Upper lobe of left lung (tissue), 6 donors: ENCODE measurements at regions not wholly inside any gene's neighbourhood (a gene's known extent, or its start where the extent isn't known, plus 50 kb on each side); places are given as distances from the start of the nearest gene placed in this dataset.

Experiments
- ATAC-seq, 2 donors: fragments of 200-7000 bp; cut with Tn5 transposase; one replicate each; pipeline ENCODE4 v1.9.1; 2022; ENCODE audit warnings: mild to moderate bottlenecking in 2 of 2, moderate library complexity in 2 of 2; ENCODE audit not compliant: low FRiP score in 2 of 2
- DNase-seq, 2 donors: peaks; one replicate each; pipeline ENCODE4 v3.0.0-alpha.2; 2019 to 2020
- H3K27ac ChIP-seq, 4 donors: fragments of 200-600 bp; sonication (generic); one replicate each; pipeline ENCODE4 v1.5.1; 2016 to 2019
- H3K27me3 ChIP-seq, 4 donors: fragments of 200-600 bp; sonication (generic); one replicate each; pipeline ENCODE4 v1.5.1; 2017 to 2019
- H3K36me3 ChIP-seq, 4 donors: fragments of 200-600 bp; sonication (generic); one replicate each; pipeline ENCODE4 v1.5.1; 2016 to 2019
- H3K4me1 ChIP-seq, 4 donors: fragments of 200-600 bp; sonication (generic); one replicate each; pipeline ENCODE4 v1.5.1; 2018 to 2019
- H3K4me3 ChIP-seq, 4 donors: fragments of 200-600 bp; sonication (generic); one replicate each; pipeline ENCODE4 v1.5.1; 2017 to 2019; ENCODE audit warnings: mild to moderate bottlenecking in 2 of 4, moderate library complexity in 1 of 4
- H3K9me3 ChIP-seq, 4 donors: fragments of 200-600 bp; sonication (generic); one replicate each; pipeline ENCODE4 v1.5.1; 2018 to 2019
- EP300 ChIP-seq, 4 donors: sonication (generic); formaldehyde crosslinking; IDR thresholded peaks; one replicate each; pipeline ENCODE4 v1.5.1; 2017; ENCODE audit warnings: antibody characterized with exemption in 4 of 4, control low read depth in 2 of 4
- POLR2A ChIP-seq, 4 donors: fragments of 450-650 bp; IDR thresholded peaks; one replicate each; pipeline ENCODE4 v1.5.1; 2016 to 2017; ENCODE audit warnings: antibody characterized with exemption in 4 of 4, mild to moderate bottlenecking in 2 of 4
- POLR2AphosphoS5 ChIP-seq, 2 donors: sonication (generic); formaldehyde crosslinking; IDR thresholded peaks; one replicate each; pipeline ENCODE4 v1.5.1; 2017; ENCODE audit warnings: antibody characterized with exemption in 2 of 2
- WGBS, 2 donors: methylation state at CpG; one replicate each; pipeline ENCODE4 v1.1.5; 2017 to 2018; 5-methylcytosine and 5-hydroxymethylcytosine counted together
- TF ChIP-seq, protein P1 (sequence below), 6 experiments: fragments of 450-650 bp in 4 of 6; fragments of 200-600 bp in 2 of 6; sonication (generic) in 2 of 6; IDR thresholded peaks; one replicate each; pipeline ENCODE4 v1.5.1; 2016 to 2019; ENCODE audit warnings: antibody characterized with exemption in 6 of 6
- donor health status: DM: no; HTN: no; CAD: no; lungs with moderate emphysema.
- donor health status: DM: no; HTN: yes; CAD: no; lungs with severe emphysema.

GRCh38 chr13:78998630-78999315 lies 339.8 kb upstream of the OBI1 start:
- TF ChIP-seq EP300 (IDR thresholded peaks at IDR 0.05), result no peak
- TF ChIP-seq POLR2AphosphoS5 (IDR thresholded peaks at IDR 0.05), result no peak
- no peak for TF ChIP-seq POLR2A (IDR thresholded peaks at IDR 0.05)
- TF ChIP-seq, protein P1, sequence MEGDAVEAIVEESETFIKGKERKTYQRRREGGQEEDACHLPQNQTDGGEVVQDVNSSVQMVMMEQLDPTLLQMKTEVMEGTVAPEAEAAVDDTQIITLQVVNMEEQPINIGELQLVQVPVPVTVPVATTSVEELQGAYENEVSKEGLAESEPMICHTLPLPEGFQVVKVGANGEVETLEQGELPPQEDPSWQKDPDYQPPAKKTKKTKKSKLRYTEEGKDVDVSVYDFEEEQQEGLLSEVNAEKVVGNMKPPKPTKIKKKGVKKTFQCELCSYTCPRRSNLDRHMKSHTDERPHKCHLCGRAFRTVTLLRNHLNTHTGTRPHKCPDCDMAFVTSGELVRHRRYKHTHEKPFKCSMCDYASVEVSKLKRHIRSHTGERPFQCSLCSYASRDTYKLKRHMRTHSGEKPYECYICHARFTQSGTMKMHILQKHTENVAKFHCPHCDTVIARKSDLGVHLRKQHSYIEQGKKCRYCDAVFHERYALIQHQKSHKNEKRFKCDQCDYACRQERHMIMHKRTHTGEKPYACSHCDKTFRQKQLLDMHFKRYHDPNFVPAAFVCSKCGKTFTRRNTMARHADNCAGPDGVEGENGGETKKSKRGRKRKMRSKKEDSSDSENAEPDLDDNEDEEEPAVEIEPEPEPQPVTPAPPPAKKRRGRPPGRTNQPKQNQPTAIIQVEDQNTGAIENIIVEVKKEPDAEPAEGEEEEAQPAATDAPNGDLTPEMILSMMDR (IDR thresholded peaks at IDR 0.05), result no peak
- no peak overlapping the region for H3K4me3 ChIP-seq
- H3K36me3 ChIP-seq, result no peaks in the 10 kb centered on the region
- H3K4me1 ChIP-seq, result no peaks in the 10 kb centered on the region
- DNase-seq, result no peak
- no peak for ATAC-seq
- no peaks in the 10 kb centered on the region for H3K9me3 ChIP-seq
- WGBS, 2 donors, result 81 to 89% methylated on average over 4 of the region's 4 CpGs
- H3K27me3 ChIP-seq, result no peaks in the 10 kb centered on the region
- no peak overlapping the region for H3K27ac ChIP-seq

- 73 to 78% methylated on average over 9 of the region's 9 CpGs for WGBS, 2 donors
Observed at GRCh38 chr13:78997902-78998629, 339.1 kb upstream of the OBI1 start.

DNA sequence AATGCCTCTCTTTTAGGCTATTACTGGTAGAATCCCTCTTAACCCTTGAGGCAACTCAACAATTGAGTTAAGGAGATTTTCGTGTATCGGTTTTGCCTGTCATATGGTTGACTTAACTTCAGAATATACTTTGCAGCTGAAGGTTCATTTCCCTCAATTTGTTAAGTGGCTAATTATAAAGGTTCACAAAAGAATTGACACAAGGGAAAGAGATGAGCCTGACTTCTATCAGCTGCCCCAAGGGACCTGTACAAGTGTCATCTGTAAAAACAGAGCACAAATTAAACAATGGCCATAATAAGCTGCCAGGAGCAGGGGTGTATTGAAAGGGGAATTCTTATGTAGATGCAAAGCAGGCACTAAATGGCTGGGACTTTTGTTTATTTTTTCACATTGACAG lies 334.8 kb upstream of the OBI1 start:
- TF ChIP-seq, protein P1 (IDR thresholded peaks at IDR 0.05), result no peak
- TF ChIP-seq POLR2A (IDR thresholded peaks at IDR 0.05), result no peak
- no peak for TF ChIP-seq EP300 (IDR thresholded peaks at IDR 0.05)
- no peak for TF ChIP-seq POLR2AphosphoS5 (IDR thresholded peaks at IDR 0.05)
- Histone ChIP-seq H3K36me3 (no peaks in the 10 kb centered on the region), H3K27ac (no peak overlapping the region), H3K4me1 (no peaks in the 10 kb centered on the region), H3K27me3 (no peaks in the 10 kb centered on the region), H3K9me3 (no peaks in the 10 kb centered on the region), H3K4me3 (no peak overlapping the region)
- WGBS, 2 donors, result 80 to 83% methylated on average over 2 of the region's 2 CpGs
- no peak for ATAC-seq
- no peak for DNase-seq

More at GRCh38 chr13:78997902-78998629, 339.1 kb upstream of the OBI1 start:
- Histone ChIP-seq H3K4me3 (no peak overlapping the region), H3K27ac (no peak overlapping the region), H3K4me1 (no peaks in the 10 kb centered on the region), H3K36me3 (no peaks in the 10 kb centered on the region), H3K27me3 (no peaks in the 10 kb centered on the region), H3K9me3 (no peaks in the 10 kb centered on the region)
- ATAC-seq (no peak), DNase-seq (no peak)
- TF ChIP-seq, protein P1 (IDR thresholded peaks at IDR 0.05), result no peak
- TF ChIP-seq EP300 (IDR thresholded peaks at IDR 0.05) (no peak), POLR2AphosphoS5 (IDR thresholded peaks at IDR 0.05) (no peak), POLR2A (IDR thresholded peaks at IDR 0.05) (no peak)

DNA sequence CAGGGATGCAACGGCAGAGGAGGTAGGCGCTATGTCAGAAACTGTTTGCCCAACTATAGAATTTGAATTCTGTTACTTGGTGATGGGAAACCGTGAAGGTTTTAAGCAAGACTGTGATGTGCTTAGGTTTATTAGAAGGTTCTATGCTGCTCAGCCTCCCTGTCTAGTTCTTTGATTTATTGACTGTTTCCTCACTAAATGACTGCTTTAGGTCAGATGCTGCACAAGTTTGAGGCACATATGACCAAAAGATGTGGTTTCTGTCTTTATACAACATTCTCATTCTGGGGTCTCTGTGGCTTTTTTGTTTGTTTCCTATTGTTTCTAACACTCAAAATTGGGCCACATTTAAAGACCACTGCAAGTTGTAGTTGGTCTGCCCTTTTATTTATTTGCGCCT lies 323.0 kb upstream of the OBI1 start:
- no peaks in the 10 kb centered on the region for H3K4me1 ChIP-seq
- H3K9me3 ChIP-seq, result no peaks in the 10 kb centered on the region
- DNase-seq (no peak), ATAC-seq (no peak)
- H3K36me3 ChIP-seq, result no peaks in the 10 kb centered on the region
- no peak overlapping the region for H3K4me3 ChIP-seq
- H3K27ac ChIP-seq, result no peak overlapping the region
- TF ChIP-seq EP300 (IDR thresholded peaks at IDR 0.05) (no peak), POLR2AphosphoS5 (IDR thresholded peaks at IDR 0.05) (no peak), POLR2A (IDR thresholded peaks at IDR 0.05) (no peak)
- TF ChIP-seq, protein P1 (IDR thresholded peaks at IDR 0.05), result no peak
- no peaks in the 10 kb centered on the region for H3K27me3 ChIP-seq
- 63 to 72% methylated on average over 4 of the region's 4 CpGs for WGBS, 2 donors
